Hindlimb muscle (tissue), 1 donor: ENCODE measurements at regions not wholly inside any gene's neighbourhood (a gene's known extent, or its start where the extent isn't known, plus 50 kb on each side); places are given as distances from the start of the nearest gene placed in this dataset.
A peak's percentile ranks its signal among the peaks of the same experiment; 100 is the strongest.
"Not testable (repeated sequence)": the region's sequence is repeated elsewhere in the genome, so short reads cannot be mapped to it uniquely, and the experiment has no call there.

Experiments used
- DNase-seq: peaks from one replicate; pipeline ENCODE4 v3.0.0-alpha.2; 2013

GRCh38 chr7:109806548-109806947, 1236.9 kb downstream of the DNAJB9 start:
- DNase-seq: no peak

- DNase-seq: no peak
Measured at GRCh38 chr7:109821156-109821555, 1251.5 kb downstream of the DNAJB9 start.

- DNase-seq: no peak
Measured at GRCh38 chr7:109834851-109835250, 1256.1 kb upstream of the LRRN3 start.

- DNase-seq: no peak
Measured at GRCh38 chr7:109835577-109835976, 1255.3 kb upstream of the LRRN3 start.

GRCh38 chr7:109836016-109836415, 1254.9 kb upstream of the LRRN3 start:
- no peak for DNase-seq

- DNase-seq: no peak
Measured at GRCh38 chr7:109842386-109842785, 1248.5 kb upstream of the LRRN3 start.

- DNase-seq: peak; percentile 8
Measured at GRCh38 chr7:109844362-109844761, 1246.6 kb upstream of the LRRN3 start.

- DNase-seq: no peak
Measured at GRCh38 chr7:109864230-109864629, 1226.7 kb upstream of the LRRN3 start.

- no peak for DNase-seq
Measured at GRCh38 chr7:109868215-109868860, 1222.6 kb upstream of the LRRN3 start.

GRCh38 chr7:109873296-109873695, 1217.6 kb upstream of the LRRN3 start:
- DNase-seq: no peak

- DNase-seq: no peak
Measured at GRCh38 chr7:109879287-109879828, 1211.6 kb upstream of the LRRN3 start.

GRCh38 chr7:109890622-109891021, 1200.3 kb upstream of the LRRN3 start:
- DNase-seq: no peak

GRCh38 chr7:109893231-109893630, 1197.7 kb upstream of the LRRN3 start:
- no peak for DNase-seq

GRCh38 chr7:109895536-109895935, 1195.4 kb upstream of the LRRN3 start:
- DNase-seq: no peak

GRCh38 chr7:109901926-109902325, 1189.0 kb upstream of the LRRN3 start:
- DNase-seq: peak; percentile 26

GRCh38 chr7:109905368-109906065, 1185.4 kb upstream of the LRRN3 start:
- DNase-seq: not testable (repeated sequence)

- no peak for DNase-seq
Measured at GRCh38 chr7:109915670-109916069, 1175.3 kb upstream of the LRRN3 start.

- no peak for DNase-seq
Measured at GRCh38 chr7:109926738-109927137, 1164.2 kb upstream of the LRRN3 start.

GRCh38 chr7:109930049-109930448, 1160.9 kb upstream of the LRRN3 start:
- no peak for DNase-seq

GRCh38 chr7:109939207-109939606, 1151.7 kb upstream of the LRRN3 start:
- DNase-seq: no peak

GRCh38 chr7:109945820-109946518, 1145.0 kb upstream of the LRRN3 start:
- no peak for DNase-seq

- no peak for DNase-seq
Measured at GRCh38 chr7:109950256-109950655, 1140.7 kb upstream of the LRRN3 start.

- DNase-seq: no peak
Measured at GRCh38 chr7:109950821-109951564, 1139.9 kb upstream of the LRRN3 start.
